C4-2B (cell line): ENCODE measurements at regions not wholly inside any gene's neighbourhood (a gene's known extent, or its start where the extent isn't known, plus 50 kb on each side); places are given as distances from the start of the nearest gene placed in this dataset.

ENCODE experiments used
- H3K27ac ChIP-seq: fragments of 450-650 bp; 2 replicates; pipeline ENCODE4 v1.5.1; 2017
- ZFX ChIP-seq: fragments of 450-650 bp; IDR thresholded peaks from 2 replicates; pipeline ENCODE4 v1.6.1; 2017
- TF ChIP-seq, protein P1 (sequence below): fragments of 450-650 bp; conservative IDR thresholded peaks from 2 replicates; pipeline ENCODE4 v1.5.1; 2017; ENCODE audit warnings: mild to moderate bottlenecking

DNA sequence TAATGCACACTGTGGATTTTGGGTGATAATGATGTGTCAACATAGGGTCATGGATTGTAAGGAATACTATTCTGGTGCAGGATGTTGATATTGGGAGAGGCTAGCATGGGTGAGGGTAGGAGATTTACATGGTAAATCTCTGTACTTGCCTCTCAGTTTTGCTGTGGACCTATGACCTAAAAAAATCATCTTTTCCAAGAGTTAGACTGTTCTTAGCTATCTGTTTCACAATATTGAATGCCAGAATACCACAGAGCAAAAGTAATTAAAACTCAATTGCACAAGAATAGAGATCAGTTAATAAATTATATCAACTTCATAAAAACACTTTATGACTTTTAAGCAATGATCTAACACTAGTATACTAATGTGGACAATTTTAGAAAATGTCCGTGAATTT lies 651.6 kb downstream of the HTR1A start:
- TF ChIP-seq, protein P1, sequence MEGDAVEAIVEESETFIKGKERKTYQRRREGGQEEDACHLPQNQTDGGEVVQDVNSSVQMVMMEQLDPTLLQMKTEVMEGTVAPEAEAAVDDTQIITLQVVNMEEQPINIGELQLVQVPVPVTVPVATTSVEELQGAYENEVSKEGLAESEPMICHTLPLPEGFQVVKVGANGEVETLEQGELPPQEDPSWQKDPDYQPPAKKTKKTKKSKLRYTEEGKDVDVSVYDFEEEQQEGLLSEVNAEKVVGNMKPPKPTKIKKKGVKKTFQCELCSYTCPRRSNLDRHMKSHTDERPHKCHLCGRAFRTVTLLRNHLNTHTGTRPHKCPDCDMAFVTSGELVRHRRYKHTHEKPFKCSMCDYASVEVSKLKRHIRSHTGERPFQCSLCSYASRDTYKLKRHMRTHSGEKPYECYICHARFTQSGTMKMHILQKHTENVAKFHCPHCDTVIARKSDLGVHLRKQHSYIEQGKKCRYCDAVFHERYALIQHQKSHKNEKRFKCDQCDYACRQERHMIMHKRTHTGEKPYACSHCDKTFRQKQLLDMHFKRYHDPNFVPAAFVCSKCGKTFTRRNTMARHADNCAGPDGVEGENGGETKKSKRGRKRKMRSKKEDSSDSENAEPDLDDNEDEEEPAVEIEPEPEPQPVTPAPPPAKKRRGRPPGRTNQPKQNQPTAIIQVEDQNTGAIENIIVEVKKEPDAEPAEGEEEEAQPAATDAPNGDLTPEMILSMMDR, result no peak
- no peak for TF ChIP-seq ZFX
- no peak overlapping the region for H3K27ac ChIP-seq

DNA sequence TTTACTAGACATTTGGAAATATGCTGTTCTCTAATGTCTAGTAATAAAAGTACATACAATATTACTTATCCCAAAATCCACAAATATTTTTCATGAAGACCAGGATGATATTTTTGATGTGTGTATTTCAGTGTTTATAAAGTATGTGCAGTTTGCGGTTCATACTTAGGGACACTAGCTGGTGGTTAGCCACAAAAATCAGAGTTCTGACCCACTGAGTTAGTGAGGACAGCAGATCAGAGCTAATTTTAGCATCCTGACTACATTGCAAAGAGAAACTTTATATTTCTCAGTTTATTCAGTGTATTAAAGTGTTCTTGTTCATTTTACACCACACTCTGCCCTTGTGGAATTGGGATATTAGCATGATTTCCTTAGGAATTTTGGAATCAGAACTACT lies 655.3 kb downstream of the HTR1A start:
- H3K27ac ChIP-seq, result no peak overlapping the region

GRCh38 chr5:63293317-63293716 lies 668.9 kb downstream of the HTR1A start:
- TF ChIP-seq ZFX, result no peak
- TF ChIP-seq, protein P1, result no peak
- no peak overlapping the region for H3K27ac ChIP-seq

More for the DNA sequence above, 655.3 kb downstream of the HTR1A start:
- TF ChIP-seq ZFX, result no peak
- TF ChIP-seq, protein P1, result no peak

DNA sequence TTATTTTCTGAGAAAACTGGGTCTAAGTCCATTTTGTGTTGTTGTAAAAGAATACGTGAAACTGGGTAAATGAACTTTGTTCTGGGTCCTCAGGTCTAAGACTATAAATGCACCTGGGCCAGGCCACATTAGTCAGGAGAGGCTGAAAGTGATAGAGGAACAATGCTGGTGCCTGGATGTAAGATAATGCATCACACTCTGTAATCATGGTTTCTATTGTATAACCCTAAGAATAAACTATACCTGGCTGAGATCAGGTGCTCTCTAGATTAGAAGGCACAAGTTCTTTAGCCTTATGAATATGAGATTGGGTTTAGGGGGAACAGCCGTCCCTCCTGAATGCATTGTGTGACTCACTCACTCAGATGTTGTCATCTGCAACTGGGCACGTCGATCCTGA lies 675.5 kb downstream of the HTR1A start:
- TF ChIP-seq ZFX, result no peak
- TF ChIP-seq, protein P1, result no peak

DNA sequence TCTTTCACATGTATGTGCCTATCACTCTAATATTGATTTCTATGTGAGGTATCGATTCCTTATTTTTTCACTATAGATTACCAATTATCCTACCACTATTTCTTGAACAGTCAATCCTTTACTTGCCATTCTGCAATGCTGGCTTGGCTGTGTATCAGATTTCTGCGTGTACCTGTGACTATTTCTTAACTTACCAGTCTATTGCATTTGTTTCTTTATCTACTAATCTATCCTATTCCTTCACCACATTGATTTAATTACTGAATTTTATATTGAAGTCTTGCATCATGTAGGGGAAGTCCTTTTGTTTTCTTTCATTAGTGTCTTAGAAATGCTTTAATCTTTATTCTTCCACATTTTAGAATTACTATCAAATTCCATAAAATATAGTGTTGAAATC lies 684.8 kb downstream of the LRRC70 start:
- TF ChIP-seq ZFX, result no peak
- TF ChIP-seq, protein P1, result no peak
- no peak overlapping the region for H3K27ac ChIP-seq

More for the DNA sequence above, 675.5 kb downstream of the HTR1A start:
- no peak overlapping the region for H3K27ac ChIP-seq

DNA sequence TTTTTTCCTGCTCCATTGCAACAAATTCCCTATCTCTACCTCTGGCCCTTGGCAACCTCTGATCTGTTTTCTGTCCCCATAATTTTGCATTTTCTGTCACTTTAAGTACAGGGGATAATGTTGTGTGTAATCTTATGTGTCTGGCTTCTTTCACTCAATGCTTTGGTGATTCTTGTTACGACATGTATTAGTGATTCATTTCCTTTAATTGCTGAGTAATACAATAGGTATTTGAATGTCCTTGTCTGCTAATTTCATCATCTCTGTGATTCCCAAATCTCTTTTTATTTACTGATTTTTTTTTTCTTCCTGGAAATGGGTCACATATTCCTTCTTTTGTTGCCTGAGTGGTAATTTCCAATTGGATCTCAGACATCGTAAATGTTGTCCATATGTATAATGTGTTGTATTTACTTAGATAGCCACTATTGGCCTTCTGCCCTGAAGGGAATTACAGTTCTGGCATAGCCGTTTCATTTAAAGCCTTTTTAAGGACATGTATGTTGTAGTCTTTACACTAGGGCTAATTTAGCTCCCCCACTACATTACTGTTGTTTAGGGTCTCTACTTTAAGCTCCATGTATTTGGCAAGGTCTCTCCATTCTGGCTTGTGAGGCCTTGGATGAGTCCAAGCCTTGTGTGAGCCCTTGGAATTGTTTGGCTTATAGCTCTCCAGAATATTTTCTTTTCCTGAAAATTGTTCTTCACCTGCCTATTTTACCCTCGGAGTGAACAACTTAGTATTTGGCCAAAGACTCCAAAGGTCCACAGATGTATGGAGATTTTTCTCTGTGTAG lies 683.8 kb downstream of the LRRC70 start:
- no peak overlapping the region for H3K27ac ChIP-seq
- TF ChIP-seq, protein P1, result no peak
- TF ChIP-seq ZFX, result no peak

- TF ChIP-seq, protein P1, result no peak
- no peak for TF ChIP-seq ZFX
- no peak overlapping the region for H3K27ac ChIP-seq
Measured at GRCh38 chr5:63261695-63262094, 683.1 kb downstream of the LRRC70 start.
